Astrocyte (in vitro differentiated cells and primary cell): ENCODE measurements at regions not wholly inside any gene's neighbourhood (a gene's known extent, or its start where the extent isn't known, plus 50 kb on each side); places are given as distances from the start of the nearest gene placed in this dataset.

Experiments
- DNase-seq: peaks from one replicate; pipeline ENCODE4 v3.0.0-alpha.2; 2010; ENCODE audit warnings: low read depth
- FAIRE-seq: peaks from 2 replicates; lab custom pipeline; 2011; peaks lifted over from hg19 to GRCh38; lab: Jason Lieb, UNC
- H2AFZ ChIP-seq: 2 replicates; pipeline ENCODE4 v1.6.0; 2012; ENCODE audit warnings: low read depth, low read length, inconsistent platforms
- H3K27ac ChIP-seq: 2 replicates; pipeline ENCODE4 v1.5.1; 2011; ENCODE audit warnings: low read depth, low read length, inconsistent platforms
- H3K27me3 ChIP-seq: 2 replicates; pipeline ENCODE4 v1.6.0; 2011; ENCODE audit warnings: low read length, inconsistent platforms; ENCODE audit not compliant: insufficient read depth
- H3K36me3 ChIP-seq: 2 replicates; pipeline ENCODE4 v1.5.1; 2011; ENCODE audit warnings: low read length, inconsistent platforms; ENCODE audit not compliant: insufficient read depth
- H3K4me1 ChIP-seq: 2 replicates; pipeline ENCODE4 v1.5.1; 2011; ENCODE audit warnings: low read length, inconsistent platforms; ENCODE audit not compliant: insufficient read depth
- H3K4me2 ChIP-seq: 2 replicates; pipeline ENCODE4 v1.6.0; 2012; ENCODE audit warnings: low read length, inconsistent platforms
- H3K4me3 ChIP-seq: 2 replicates; pipeline ENCODE4 v1.5.1; 2011; ENCODE audit warnings: low read depth, mild to moderate bottlenecking, low read length, inconsistent platforms; ENCODE audit not compliant: insufficient read depth
- H3K79me2 ChIP-seq: 2 replicates; pipeline ENCODE4 v1.6.0; 2012; ENCODE audit warnings: mild to moderate bottlenecking, low read length, inconsistent platforms; ENCODE audit not compliant: insufficient read depth
- H3K9ac ChIP-seq: 2 replicates; pipeline ENCODE4 v1.6.0; 2012; ENCODE audit warnings: mild to moderate bottlenecking, low read length, inconsistent platforms
- H3K9me3 ChIP-seq: 2 replicates; pipeline ENCODE4 v1.5.1; 2012; ENCODE audit warnings: low read depth, mild to moderate bottlenecking, low read length, inconsistent platforms; ENCODE audit not compliant: insufficient read depth
- H4K20me1 ChIP-seq: 2 replicates; pipeline ENCODE4 v1.6.0; 2012; ENCODE audit warnings: low read length, inconsistent platforms; ENCODE audit not compliant: insufficient read depth
- H3K27ac Mint-ChIP-seq: one replicate; pipeline ENCODE4 v1.8.0; 2021; ENCODE audit warnings: mild to moderate bottlenecking, mixed read lengths; ENCODE audit not compliant: unreplicated experiment
- H3K27me3 Mint-ChIP-seq: one replicate; pipeline ENCODE4 v1.8.0; 2021; ENCODE audit warnings: low read depth, mixed read lengths; ENCODE audit not compliant: unreplicated experiment
- H3K36me3 Mint-ChIP-seq: one replicate; pipeline ENCODE4 v1.8.0; 2021; ENCODE audit warnings: low read depth, mixed read lengths; ENCODE audit not compliant: unreplicated experiment
- H3K4me1 Mint-ChIP-seq: one replicate; pipeline ENCODE4 v1.8.0; 2021; ENCODE audit warnings: low read depth, mixed read lengths; ENCODE audit not compliant: unreplicated experiment
- H3K4me3 Mint-ChIP-seq: one replicate; pipeline ENCODE4 v1.8.0; 2021; ENCODE audit warnings: mild to moderate bottlenecking, moderate library complexity, mixed read lengths; ENCODE audit not compliant: unreplicated experiment
- H3K9me3 Mint-ChIP-seq: one replicate; pipeline ENCODE4 v1.8.0; 2021; ENCODE audit warnings: mild to moderate bottlenecking, mixed read lengths; ENCODE audit not compliant: unreplicated experiment
- EZH2 ChIP-seq: IDR thresholded peaks from 2 replicates; pipeline ENCODE4 v1.6.1; 2012; ENCODE audit warnings: mild to moderate bottlenecking, low read length, inconsistent platforms; ENCODE audit not compliant: insufficient read depth
- TF ChIP-seq, protein P1 (sequence below): IDR thresholded peaks from 2 replicates; pipeline ENCODE4 v1.5.1; 2011; ENCODE audit warnings: low read depth, mild to moderate bottlenecking, inconsistent platforms, low read length, moderate library complexity; ENCODE audit not compliant: insufficient read depth

DNA sequence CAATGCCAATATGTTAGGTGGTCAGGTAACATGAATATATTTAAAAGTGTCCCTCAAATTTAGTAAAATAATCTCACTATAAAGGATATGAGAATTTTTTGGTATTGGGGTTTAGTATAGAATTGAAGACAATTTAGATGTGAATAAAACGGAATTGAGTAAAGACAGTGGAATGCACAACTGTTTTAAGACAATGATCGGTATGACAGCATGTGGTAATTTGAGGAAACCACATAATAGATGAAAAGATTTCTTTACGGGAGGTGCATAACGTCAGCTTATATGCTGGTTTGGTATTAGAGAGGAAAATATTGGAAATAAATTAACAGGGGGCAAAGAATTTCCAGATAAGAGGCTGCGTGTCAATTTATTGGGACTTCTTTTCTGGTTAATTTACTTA is 1043.2 kb downstream of the CDH18 start:
- Mint-ChIP-seq H3K4me3 (no peak overlapping the region), H3K36me3 (no peaks in the 10 kb centered on the region), H3K9me3 (no peaks in the 10 kb centered on the region), H3K4me1 (no peaks in the 10 kb centered on the region), H3K27ac (no peak overlapping the region), H3K27me3 (no peaks in the 10 kb centered on the region)
- Histone ChIP-seq H3K79me2 (no peaks in the 10 kb centered on the region), H3K4me1 (no peaks in the 10 kb centered on the region), H3K9me3 (no peaks in the 10 kb centered on the region), H2AFZ (no peak overlapping the region), H3K27me3 (no peaks in the 10 kb centered on the region), H3K4me2 (no peak overlapping the region), H3K27ac (no peak overlapping the region), H3K36me3 (no peaks in the 10 kb centered on the region), H3K4me3 (no peak overlapping the region), H4K20me1 (no peaks in the 10 kb centered on the region), H3K9ac (no peak overlapping the region)
- DNase-seq (peak; percentile 8), FAIRE-seq (no peak)
- no peak for TF ChIP-seq EZH2
- TF ChIP-seq, protein P1, sequence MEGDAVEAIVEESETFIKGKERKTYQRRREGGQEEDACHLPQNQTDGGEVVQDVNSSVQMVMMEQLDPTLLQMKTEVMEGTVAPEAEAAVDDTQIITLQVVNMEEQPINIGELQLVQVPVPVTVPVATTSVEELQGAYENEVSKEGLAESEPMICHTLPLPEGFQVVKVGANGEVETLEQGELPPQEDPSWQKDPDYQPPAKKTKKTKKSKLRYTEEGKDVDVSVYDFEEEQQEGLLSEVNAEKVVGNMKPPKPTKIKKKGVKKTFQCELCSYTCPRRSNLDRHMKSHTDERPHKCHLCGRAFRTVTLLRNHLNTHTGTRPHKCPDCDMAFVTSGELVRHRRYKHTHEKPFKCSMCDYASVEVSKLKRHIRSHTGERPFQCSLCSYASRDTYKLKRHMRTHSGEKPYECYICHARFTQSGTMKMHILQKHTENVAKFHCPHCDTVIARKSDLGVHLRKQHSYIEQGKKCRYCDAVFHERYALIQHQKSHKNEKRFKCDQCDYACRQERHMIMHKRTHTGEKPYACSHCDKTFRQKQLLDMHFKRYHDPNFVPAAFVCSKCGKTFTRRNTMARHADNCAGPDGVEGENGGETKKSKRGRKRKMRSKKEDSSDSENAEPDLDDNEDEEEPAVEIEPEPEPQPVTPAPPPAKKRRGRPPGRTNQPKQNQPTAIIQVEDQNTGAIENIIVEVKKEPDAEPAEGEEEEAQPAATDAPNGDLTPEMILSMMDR: no peak

GRCh38 chr5:18954239-18954638 is 1033.8 kb downstream of the CDH18 start:
- no peak for FAIRE-seq
- H3K9me3 Mint-ChIP-seq: no peaks in the 10 kb centered on the region
- no peaks in the 10 kb centered on the region for H3K79me2 ChIP-seq
- DNase-seq: no peak
- H3K9ac ChIP-seq: no peak overlapping the region
- H3K27ac Mint-ChIP-seq: no peak overlapping the region
- no peak overlapping the region for H3K4me2 ChIP-seq
- no peaks in the 10 kb centered on the region for H3K27me3 ChIP-seq
- H3K9me3 ChIP-seq: no peaks in the 10 kb centered on the region
- no peaks in the 10 kb centered on the region for H3K36me3 Mint-ChIP-seq
- no peak overlapping the region for H2AFZ ChIP-seq
- H4K20me1 ChIP-seq: no peaks in the 10 kb centered on the region
- H3K4me3 ChIP-seq: no peak overlapping the region
- TF ChIP-seq, protein P1: no peak
- no peak for TF ChIP-seq EZH2
- H3K4me3 Mint-ChIP-seq: no peak overlapping the region
- no peak overlapping the region for H3K27ac ChIP-seq
- H3K4me1 Mint-ChIP-seq: no peaks in the 10 kb centered on the region
- no peaks in the 10 kb centered on the region for H3K27me3 Mint-ChIP-seq
- no peaks in the 10 kb centered on the region for H3K4me1 ChIP-seq
- no peaks in the 10 kb centered on the region for H3K36me3 ChIP-seq

DNA sequence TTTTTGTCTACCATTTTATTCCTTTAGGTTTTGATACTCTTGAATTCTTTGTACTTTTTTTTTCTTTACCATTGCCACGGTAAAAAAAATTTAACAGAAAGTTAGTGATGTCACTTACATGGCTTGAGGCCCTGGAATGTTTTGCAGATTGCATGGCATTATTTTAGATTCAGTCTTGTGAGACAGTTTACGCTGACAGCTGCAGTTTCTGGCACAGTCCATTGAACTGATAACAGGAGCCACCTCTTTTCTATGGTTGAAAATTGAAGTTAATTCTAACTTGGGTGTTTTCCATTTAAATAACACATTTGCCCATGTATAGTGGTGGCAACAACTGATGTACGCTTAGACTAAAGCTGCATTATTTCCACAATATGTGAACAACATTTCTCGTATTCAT is 1028.5 kb downstream of the CDH18 start:
- Histone ChIP-seq H4K20me1 (no peaks in the 10 kb centered on the region), H3K9me3 (no peaks in the 10 kb centered on the region), H3K36me3 (no peaks in the 10 kb centered on the region), H3K9ac (no peak overlapping the region), H3K27ac (no peak overlapping the region), H3K4me2 (no peak overlapping the region), H3K79me2 (no peaks in the 10 kb centered on the region), H3K27me3 (no peaks in the 10 kb centered on the region), H2AFZ (no peak overlapping the region), H3K4me1 (no peaks in the 10 kb centered on the region), H3K4me3 (no peak overlapping the region)
- H3K9me3 Mint-ChIP-seq: no peaks in the 10 kb centered on the region
- TF ChIP-seq EZH2: no peak
- TF ChIP-seq, protein P1: no peak
- H3K4me3 Mint-ChIP-seq: no peak overlapping the region
- DNase-seq (no peak), FAIRE-seq (no peak)
- no peak overlapping the region for H3K27ac Mint-ChIP-seq
- no peaks in the 10 kb centered on the region for H3K27me3 Mint-ChIP-seq
- H3K36me3 Mint-ChIP-seq: no peaks in the 10 kb centered on the region
- H3K4me1 Mint-ChIP-seq: no peaks in the 10 kb centered on the region
